NCI-H748 (cell line): ENCODE measurements at regions not wholly inside any gene's neighbourhood (a gene's known extent, or its start where the extent isn't known, plus 50 kb on each side); places are given as distances from the start of the nearest gene placed in this dataset.
A peak's percentile ranks its signal among the peaks of the same experiment; 100 is the strongest.

Experiments
- DNase-seq: peaks from one replicate; lab custom pipeline; 2025; ENCODE audit not compliant: unreplicated experiment; lab: John Stamatoyannopoulos, UW

GRCh38 chrX:5549512-5549911 is 679.2 kb downstream of the NLGN4X start:
- DNase-seq: no peak

- no peak for DNase-seq
These were observed 691.6 kb downstream of the NLGN4X start for GRCh38 chrX:5537098-5537497.

GRCh38 chrX:5536261-5536660 is 692.4 kb downstream of the NLGN4X start:
- no peak for DNase-seq

- DNase-seq: no peak
These were observed 700.6 kb downstream of the NLGN4X start for GRCh38 chrX:5528057-5528456.

- no peak for DNase-seq
These were observed 702.5 kb downstream of the NLGN4X start for GRCh38 chrX:5526191-5526590.

- DNase-seq: no peak
These were observed 737.7 kb downstream of the NLGN4X start for GRCh38 chrX:5490786-5491563.

GRCh38 chrX:5474282-5474681 is 754.4 kb downstream of the NLGN4X start:
- no peak for DNase-seq

- DNase-seq: peak; percentile 1
These were observed 770.3 kb downstream of the NLGN4X start for GRCh38 chrX:5458300-5458842.

- no peak for DNase-seq
These were observed 779.3 kb downstream of the NLGN4X start for GRCh38 chrX:5449323-5449722.

GRCh38 chrX:5431823-5432222 is 796.8 kb downstream of the NLGN4X start:
- no peak for DNase-seq

- no peak for DNase-seq
These were observed 803.5 kb downstream of the NLGN4X start for GRCh38 chrX:5425119-5425518.

GRCh38 chrX:5417381-5417780 is 811.3 kb downstream of the NLGN4X start:
- no peak for DNase-seq

- DNase-seq: no peak
These were observed 812.9 kb downstream of the NLGN4X start for GRCh38 chrX:5415738-5416137.

GRCh38 chrX:5409106-5409505 is 819.6 kb downstream of the NLGN4X start:
- DNase-seq: no peak

GRCh38 chrX:5402461-5402860 is 826.2 kb downstream of the NLGN4X start:
- no peak for DNase-seq

- DNase-seq: peak; percentile 41
These were observed 829.3 kb downstream of the NLGN4X start for GRCh38 chrX:5399403-5399802.

GRCh38 chrX:5397409-5397808 is 831.3 kb downstream of the NLGN4X start:
- DNase-seq: no peak

- DNase-seq: no peak
These were observed 838.3 kb downstream of the NLGN4X start for GRCh38 chrX:5390376-5390775.

- DNase-seq: no peak
These were observed 840.6 kb downstream of the NLGN4X start for GRCh38 chrX:5388087-5388486.

GRCh38 chrX:5380426-5380825 is 848.2 kb downstream of the NLGN4X start:
- DNase-seq: no peak

GRCh38 chrX:5341902-5342301 is 886.8 kb downstream of the NLGN4X start:
- no peak for DNase-seq

- no peak for DNase-seq
These were observed 891.5 kb downstream of the NLGN4X start for GRCh38 chrX:5337160-5337559.

- DNase-seq: no peak
These were observed 904.1 kb downstream of the NLGN4X start for GRCh38 chrX:5324546-5324945.
